Stimulated activated CD8-positive, alpha-beta memory T cell treated with anti-CD3 and anti-CD28 coated beads, Interleukin-4, amount 100 ng/mL, for 24 hours (primary cell): ENCODE measurements at regions not wholly inside any gene's neighbourhood (a gene's known extent, or its start where the extent isn't known, plus 50 kb on each side); places are given as distances from the start of the nearest gene placed in this dataset.

Experiments
- DNase-seq: peaks from one replicate; pipeline ENCODE4 v3.0.0-alpha.2; 2020; ENCODE audit warnings: low read depth

DNA sequence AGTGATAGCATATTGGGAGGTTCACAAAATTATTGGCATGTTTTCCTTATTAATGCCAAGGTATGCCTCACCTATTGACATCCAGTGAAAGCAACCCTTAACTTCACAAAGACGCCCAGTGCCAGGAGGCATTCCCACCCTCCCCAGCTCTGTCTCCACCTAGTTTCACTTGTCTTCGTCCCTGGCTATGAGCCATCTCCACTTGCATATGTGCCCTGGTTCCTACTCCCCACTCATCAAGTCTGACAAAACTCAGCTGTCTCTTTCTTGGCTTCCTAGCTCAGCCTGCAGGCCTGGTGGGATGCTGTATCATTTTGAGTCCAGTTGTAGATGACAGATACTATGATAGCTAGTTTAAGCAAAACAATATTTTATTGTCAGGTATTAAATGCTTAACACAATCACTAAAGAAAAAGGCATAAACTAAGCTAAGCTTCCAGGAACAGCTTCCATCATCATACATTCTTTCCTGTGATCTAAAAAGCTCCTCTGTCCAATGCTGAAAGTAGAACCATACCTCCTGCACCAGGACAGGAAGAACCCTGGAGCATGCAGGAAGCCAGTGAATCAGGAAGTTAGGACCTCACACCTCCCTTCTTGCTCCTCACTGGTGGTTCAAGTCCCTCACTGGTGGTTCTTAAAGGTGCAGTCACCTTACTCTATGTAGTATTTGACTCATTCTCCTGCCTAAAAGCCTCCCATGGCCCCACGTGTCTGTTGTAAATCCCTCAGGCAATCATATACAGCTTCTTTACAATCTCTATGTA lies 410.3 kb upstream of the RASGEF1B start:
- no peak for DNase-seq

DNA sequence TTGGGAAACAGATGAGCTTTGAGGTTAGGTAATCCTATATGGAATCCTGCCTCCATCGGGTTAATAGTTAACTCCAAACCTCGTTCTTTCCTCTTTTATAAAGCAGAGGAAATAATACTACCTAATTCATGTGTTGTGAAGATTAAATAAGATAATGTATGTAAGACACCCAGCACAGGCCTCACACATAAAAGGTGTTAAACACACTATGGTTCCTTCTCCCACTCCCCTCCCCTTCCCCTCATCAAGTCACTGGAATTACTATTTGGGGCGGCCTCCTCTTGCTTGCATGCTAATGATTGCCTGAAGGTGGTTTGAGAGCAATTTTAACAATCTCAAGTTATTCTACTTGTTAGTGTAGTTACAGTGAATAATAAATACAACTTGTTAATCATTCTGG lies 404.4 kb upstream of the RASGEF1B start:
- no peak for DNase-seq

- no peak for DNase-seq
These were observed 403.2 kb upstream of the RASGEF1B start for GRCh38 chr4:81874661-81875515.

DNA sequence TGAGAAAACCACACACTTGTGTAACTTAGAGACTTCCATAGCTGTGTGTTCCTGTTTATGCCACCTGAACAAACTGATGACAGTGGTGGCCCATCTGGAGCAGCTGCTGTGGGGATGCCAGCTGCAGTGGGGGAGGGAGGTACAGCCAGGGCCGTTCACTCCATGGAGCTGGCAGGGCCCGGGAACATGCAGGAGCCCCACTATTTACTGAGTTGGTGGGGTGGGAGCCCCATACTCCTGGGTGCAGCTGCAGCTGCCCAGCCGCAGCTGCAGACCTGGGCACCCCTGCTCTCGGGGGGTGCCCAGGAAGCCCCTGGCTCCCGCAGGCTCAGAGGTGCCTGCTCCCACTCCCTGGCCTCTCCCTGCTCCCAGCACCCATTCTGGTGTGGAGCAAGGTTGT lies 398.6 kb upstream of the RASGEF1B start:
- no peak for DNase-seq

GRCh38 chr4:81860111-81860510 lies 388.4 kb upstream of the RASGEF1B start:
- DNase-seq, result no peak

DNA sequence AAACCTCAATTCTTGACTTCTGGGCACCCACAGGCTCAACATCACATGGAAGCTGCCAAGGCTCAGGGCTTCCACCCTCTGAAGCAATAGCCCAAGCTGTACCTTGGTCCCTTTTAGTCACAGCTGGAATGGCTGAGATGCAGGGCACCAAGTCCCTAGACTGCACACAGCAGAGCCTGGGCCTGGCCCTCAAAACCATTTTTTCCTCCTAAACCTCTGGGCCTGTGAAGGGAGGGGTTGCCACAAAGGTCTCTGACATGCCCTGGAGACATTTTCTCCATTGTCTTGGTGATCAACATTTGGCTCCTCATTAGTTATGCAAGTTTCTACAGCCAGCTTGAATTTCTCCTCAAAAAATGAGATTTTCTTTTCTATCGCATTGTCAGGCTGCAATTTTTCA lies 382.7 kb upstream of the RASGEF1B start:
- DNase-seq, result no peak

DNA sequence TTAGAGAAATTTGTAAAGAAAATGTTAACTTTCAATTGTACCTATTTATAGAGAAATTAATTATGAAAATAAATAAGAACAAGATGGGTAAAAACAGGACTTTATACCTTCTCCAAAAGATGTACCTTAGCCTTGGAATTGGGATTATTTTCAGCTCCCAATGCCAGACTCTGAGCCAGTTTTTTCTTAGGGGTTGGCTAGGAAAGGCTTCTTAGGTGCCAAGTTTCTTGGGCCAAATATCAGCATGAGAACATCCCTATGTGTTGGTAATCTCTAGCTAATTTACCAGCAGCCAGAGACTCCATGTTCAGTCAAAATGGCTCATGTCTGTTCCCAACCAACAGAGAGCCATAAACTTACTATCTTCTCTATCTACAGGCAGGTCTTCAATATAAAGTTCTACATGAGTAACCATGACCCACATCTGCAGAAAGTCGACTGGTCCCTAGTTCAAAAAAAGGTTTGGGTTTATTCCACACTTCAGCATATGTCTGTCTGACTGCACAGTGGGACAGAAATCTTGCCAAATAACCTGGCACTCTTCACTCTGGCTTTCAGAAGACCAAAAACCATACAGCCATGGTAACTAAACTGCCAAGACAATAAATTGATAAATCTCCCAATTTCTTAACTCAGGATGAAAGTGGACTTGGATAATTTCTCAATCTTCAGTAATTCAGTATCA lies 380.5 kb upstream of the RASGEF1B start:
- no peak for DNase-seq

GRCh38 chr4:81850701-81851100 lies 379.0 kb upstream of the RASGEF1B start:
- no peak for DNase-seq

DNA sequence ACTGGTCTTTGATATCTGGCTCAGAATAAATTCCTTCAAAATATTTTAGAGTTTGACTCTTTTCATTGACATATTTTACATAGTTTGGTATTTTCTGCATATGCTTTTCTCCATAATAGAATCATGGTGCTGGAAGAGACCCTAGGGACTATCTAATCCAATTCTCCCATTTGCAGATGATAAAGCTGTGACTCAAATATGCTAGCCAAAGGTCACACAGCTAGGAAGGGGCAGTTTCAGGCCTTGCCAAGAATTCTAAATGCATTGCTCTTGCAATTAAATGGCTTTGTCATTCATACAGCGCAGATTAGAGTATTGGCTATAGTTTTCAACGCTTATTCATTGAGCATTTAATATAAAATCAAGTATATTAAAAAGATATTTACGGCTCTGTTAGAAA lies 374.1 kb upstream of the RASGEF1B start:
- DNase-seq, result no peak

- no peak for DNase-seq
These were observed 373.6 kb upstream of the RASGEF1B start for GRCh38 chr4:81845273-81845672.

- peak; percentile 44 for DNase-seq
These were observed 373.0 kb upstream of the RASGEF1B start for GRCh38 chr4:81844717-81845116.

- no peak for DNase-seq
These were observed 367.8 kb upstream of the RASGEF1B start for GRCh38 chr4:81839347-81840042.

DNA sequence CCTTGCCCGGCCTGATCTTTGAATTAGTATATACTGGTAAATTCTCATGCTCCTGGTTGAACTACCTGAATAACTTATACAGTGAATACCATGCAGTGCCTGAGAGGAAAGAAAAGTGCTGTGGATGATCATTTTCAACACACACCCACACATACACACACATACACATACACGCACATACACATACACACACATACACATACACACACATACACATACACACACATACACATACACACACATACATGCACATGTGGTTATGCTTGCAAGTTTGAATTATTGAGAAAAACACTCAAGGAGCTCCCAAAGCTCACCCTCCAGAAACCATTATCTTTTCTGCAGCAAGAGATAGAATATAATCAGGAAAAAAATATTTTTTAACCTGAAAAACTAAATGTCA lies 366.9 kb upstream of the RASGEF1B start:
- no peak for DNase-seq

DNA sequence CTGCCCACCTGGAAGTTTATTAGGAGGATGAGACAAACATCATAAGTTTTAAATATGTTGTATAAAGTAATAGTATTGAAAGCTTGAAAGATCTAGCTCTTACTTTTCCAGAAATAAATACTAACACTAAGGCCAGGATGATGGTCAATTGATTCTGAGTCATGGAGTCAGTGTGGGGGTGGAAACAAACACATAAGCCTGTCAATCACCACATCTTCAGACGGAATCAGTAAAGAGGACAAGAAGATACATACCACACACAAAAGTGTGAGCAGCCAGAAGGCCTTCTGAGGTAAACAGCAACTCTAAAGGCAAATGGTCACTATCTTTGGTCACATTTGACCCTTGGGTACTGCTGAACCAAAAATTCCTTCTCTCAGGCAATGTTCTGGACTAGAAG lies 365.0 kb upstream of the RASGEF1B start:
- no peak for DNase-seq

DNA sequence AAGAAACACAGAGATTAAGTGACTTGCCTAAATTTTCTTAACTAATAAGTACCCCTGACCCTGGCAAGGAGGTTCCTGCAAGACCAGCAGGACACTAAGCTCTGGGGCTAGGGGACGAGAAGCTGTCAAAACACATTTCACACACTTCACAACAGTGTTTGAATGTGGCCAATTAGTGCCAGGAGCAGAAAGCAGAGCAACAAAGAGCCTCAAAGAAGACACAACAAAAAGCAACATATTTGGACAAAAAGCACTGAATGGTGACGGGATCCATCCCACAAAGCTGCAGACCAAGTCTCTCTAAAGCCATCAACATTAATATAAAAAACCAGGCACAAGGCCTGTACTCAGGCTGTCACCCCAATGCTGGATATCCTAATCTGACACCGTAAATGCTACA lies 361.9 kb upstream of the RASGEF1B start:
- DNase-seq, result no peak

GRCh38 chr4:81828991-81829390 lies 357.3 kb upstream of the RASGEF1B start:
- no peak for DNase-seq

- DNase-seq, result peak; percentile 4
These were observed 356.0 kb upstream of the RASGEF1B start for GRCh38 chr4:81827577-81828202.

GRCh38 chr4:81826817-81827424 lies 355.2 kb upstream of the RASGEF1B start:
- no peak for DNase-seq

DNA sequence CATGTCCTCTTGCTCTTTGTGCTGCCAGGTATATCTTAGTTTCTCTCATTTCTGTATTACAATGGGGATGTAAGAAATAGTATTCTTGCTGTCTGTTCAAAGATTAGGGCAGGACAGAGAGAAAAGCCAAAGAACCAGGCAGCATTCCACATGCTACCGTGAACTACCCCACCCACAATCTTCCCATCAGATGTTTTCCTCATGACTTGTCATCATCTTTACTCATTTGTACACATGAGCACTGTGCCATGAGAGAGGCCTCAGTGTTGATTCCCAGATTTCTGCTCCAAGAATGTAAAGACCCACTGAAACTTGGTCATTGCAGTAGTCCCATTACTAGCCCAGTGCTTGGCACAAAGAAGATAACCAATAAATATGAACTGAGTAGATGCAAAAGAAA lies 354.6 kb upstream of the RASGEF1B start:
- DNase-seq, result no peak

- DNase-seq, result no peak
These were observed 346.7 kb upstream of the RASGEF1B start for GRCh38 chr4:81818385-81818920.
